Smooth muscle cell (in vitro differentiated cells): ENCODE measurements at regions not wholly inside any gene's neighbourhood (a gene's known extent, or its start where the extent isn't known, plus 50 kb on each side); places are given as distances from the start of the nearest gene placed in this dataset.

ENCODE experiments used
- DNase-seq: peaks from one replicate; lab custom pipeline; 2025; ENCODE audit not compliant: unreplicated experiment; lab: John Stamatoyannopoulos, UW
- H2AFZ ChIP-seq: fragments of 200-600 bp; sonication (generic); 2 replicates; pipeline ENCODE4 v1.6.0; 2016; ENCODE audit warnings: antibody characterized with exemption, low read depth, mild to moderate bottlenecking
- H3F3A ChIP-seq: fragments of 200-600 bp; sonication (generic); 2 replicates; pipeline ENCODE4 v1.6.0; 2017; ENCODE audit warnings: antibody characterized with exemption, low read depth
- H3K27ac ChIP-seq: fragments of 200-600 bp; sonication (generic); 2 replicates; pipeline ENCODE4 v1.5.1; 2016; ENCODE audit warnings: low read depth, mild to moderate bottlenecking
- H3K27me3 ChIP-seq: fragments of 200-600 bp; sonication (generic); 2 replicates; pipeline ENCODE4 v1.6.1; 2016; ENCODE audit warnings: low read depth, mild to moderate bottlenecking
- H3K36me3 ChIP-seq: fragments of 200-600 bp; sonication (generic); 2 replicates; pipeline ENCODE4 v1.5.1; 2016; ENCODE audit warnings: low read depth
- H3K4me1 ChIP-seq: fragments of 200-600 bp; sonication (generic); 2 replicates; pipeline ENCODE4 v1.5.1; 2016; ENCODE audit warnings: low read depth
- H3K4me2 ChIP-seq: fragments of 200-600 bp; sonication (generic); 2 replicates; pipeline ENCODE4 v1.6.0; 2016; ENCODE audit warnings: mild to moderate bottlenecking
- H3K4me3 ChIP-seq: fragments of 200-600 bp; sonication (generic); 2 replicates; pipeline ENCODE4 v1.5.1; 2016; ENCODE audit warnings: mild to moderate bottlenecking
- H3K79me2 ChIP-seq: fragments of 200-600 bp; sonication (generic); 2 replicates; pipeline ENCODE4 v1.6.0; 2016; ENCODE audit warnings: low read depth, mild to moderate bottlenecking
- H3K9ac ChIP-seq: fragments of 200-600 bp; sonication (generic); 2 replicates; pipeline ENCODE4 v1.6.0; 2016; ENCODE audit warnings: low read depth
- H3K9me3 ChIP-seq: fragments of 200-600 bp; sonication (generic); replicated peaks from 2 replicates; pipeline ENCODE4 v1.5.1; 2016; ENCODE audit warnings: low read depth
- H4K20me1 ChIP-seq: fragments of 200-600 bp; sonication (generic); 2 replicates; pipeline ENCODE4 v1.6.0; 2016; ENCODE audit warnings: low read depth
- WGBS: methylation state at CpG from one replicate; pipeline ENCODE4 v1.1.7; 2016; ENCODE audit warnings: low lambda C conversion rate; 5-methylcytosine and 5-hydroxymethylcytosine counted together
- TF ChIP-seq, protein P1 (sequence below): fragments of 200-600 bp; sonication (generic); IDR thresholded peaks from 2 replicates; pipeline ENCODE4 v1.5.1; 2017; ENCODE audit warnings: borderline replicate concordance, mild to moderate bottlenecking, antibody characterized with exemption; ENCODE audit not compliant: insufficient read depth, poor library complexity, severe bottlenecking

DNA sequence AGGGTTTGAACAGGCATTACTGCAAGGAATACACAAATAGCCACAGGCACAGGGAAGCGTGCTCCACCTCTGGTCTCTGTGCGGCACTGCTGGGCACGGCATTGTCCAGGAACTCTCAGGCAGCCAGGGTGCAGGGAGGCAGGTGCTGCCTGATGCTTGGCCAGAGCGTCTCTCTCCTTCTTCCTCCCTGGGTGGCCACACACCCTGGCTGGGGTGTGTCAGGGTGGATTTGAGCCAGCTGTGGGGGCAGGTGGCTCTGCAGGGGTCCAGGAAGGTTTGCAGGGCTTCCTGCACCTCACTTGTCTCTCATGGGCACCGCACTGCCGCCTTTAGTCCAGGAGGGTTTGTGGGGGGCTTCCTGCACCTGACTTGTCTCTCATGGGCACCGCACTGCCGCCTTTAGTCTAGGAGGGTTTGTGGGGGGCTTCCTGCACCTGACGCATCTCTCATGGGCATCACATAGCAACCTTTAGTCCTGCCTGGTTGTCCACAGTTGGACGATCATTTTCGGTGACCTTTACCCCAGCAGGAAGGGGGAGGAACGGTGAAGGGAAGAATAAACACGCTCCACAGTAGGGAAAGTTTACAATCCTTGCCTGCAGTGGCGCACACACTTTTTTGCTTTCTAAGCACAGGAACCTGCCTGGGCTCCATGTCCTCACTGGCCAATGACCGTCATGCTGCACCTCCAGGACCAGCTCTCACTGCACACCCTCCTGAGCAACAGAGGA lies 332.9 kb downstream of the EIPR1 start:
- Histone ChIP-seq H3K9me3 (no peaks in the 10 kb centered on the region), H3K4me3 (no peak overlapping the region), H3F3A (no peaks in the 10 kb centered on the region), H3K79me2 (no peaks in the 10 kb centered on the region), H3K36me3 (no peaks in the 10 kb centered on the region), H4K20me1 (no peaks in the 10 kb centered on the region), H3K27me3 (no peaks in the 10 kb centered on the region), H3K27ac (no peak overlapping the region), H3K4me2 (no peak overlapping the region), H2AFZ (no peak overlapping the region), H3K9ac (no peak overlapping the region), H3K4me1 (no peaks in the 10 kb centered on the region)
- TF ChIP-seq, protein P1, sequence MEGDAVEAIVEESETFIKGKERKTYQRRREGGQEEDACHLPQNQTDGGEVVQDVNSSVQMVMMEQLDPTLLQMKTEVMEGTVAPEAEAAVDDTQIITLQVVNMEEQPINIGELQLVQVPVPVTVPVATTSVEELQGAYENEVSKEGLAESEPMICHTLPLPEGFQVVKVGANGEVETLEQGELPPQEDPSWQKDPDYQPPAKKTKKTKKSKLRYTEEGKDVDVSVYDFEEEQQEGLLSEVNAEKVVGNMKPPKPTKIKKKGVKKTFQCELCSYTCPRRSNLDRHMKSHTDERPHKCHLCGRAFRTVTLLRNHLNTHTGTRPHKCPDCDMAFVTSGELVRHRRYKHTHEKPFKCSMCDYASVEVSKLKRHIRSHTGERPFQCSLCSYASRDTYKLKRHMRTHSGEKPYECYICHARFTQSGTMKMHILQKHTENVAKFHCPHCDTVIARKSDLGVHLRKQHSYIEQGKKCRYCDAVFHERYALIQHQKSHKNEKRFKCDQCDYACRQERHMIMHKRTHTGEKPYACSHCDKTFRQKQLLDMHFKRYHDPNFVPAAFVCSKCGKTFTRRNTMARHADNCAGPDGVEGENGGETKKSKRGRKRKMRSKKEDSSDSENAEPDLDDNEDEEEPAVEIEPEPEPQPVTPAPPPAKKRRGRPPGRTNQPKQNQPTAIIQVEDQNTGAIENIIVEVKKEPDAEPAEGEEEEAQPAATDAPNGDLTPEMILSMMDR: no peak
- DNase-seq: no peak
- WGBS: 97% methylated on average over 15 of the region's 15 CpGs

GRCh38 chr2:3043726-3044125 lies 333.9 kb downstream of the EIPR1 start:
- TF ChIP-seq, protein P1: no peak
- H3K9ac ChIP-seq: no peak overlapping the region
- WGBS: 92% methylated on average over 8 of the region's 8 CpGs
- no peaks in the 10 kb centered on the region for H4K20me1 ChIP-seq
- no peaks in the 10 kb centered on the region for H3K79me2 ChIP-seq
- H2AFZ ChIP-seq: no peak overlapping the region
- H3F3A ChIP-seq: no peaks in the 10 kb centered on the region
- H3K27ac ChIP-seq: no peak overlapping the region
- H3K36me3 ChIP-seq: no peaks in the 10 kb centered on the region
- H3K4me3 ChIP-seq: no peak overlapping the region
- no peaks in the 10 kb centered on the region for H3K27me3 ChIP-seq
- no peaks in the 10 kb centered on the region for H3K9me3 ChIP-seq
- H3K4me1 ChIP-seq: no peaks in the 10 kb centered on the region
- DNase-seq: no peak
- no peak overlapping the region for H3K4me2 ChIP-seq

- no peaks in the 10 kb centered on the region for H3K4me1 ChIP-seq
- H3K4me3 ChIP-seq: no peak overlapping the region
- H3K36me3 ChIP-seq: no peaks in the 10 kb centered on the region
- DNase-seq: no peak
- TF ChIP-seq, protein P1: no peak
- H4K20me1 ChIP-seq: no peaks in the 10 kb centered on the region
- no peak overlapping the region for H3K4me2 ChIP-seq
- H3K9me3 ChIP-seq: no peaks in the 10 kb centered on the region
- H3K9ac ChIP-seq: no peak overlapping the region
- no peak overlapping the region for H2AFZ ChIP-seq
- H3K27ac ChIP-seq: no peak overlapping the region
- no peaks in the 10 kb centered on the region for H3K27me3 ChIP-seq
- WGBS: 80% methylated on average over 19 of the region's 20 CpGs
- no peaks in the 10 kb centered on the region for H3K79me2 ChIP-seq
- no peaks in the 10 kb centered on the region for H3F3A ChIP-seq
These were observed 334.7 kb downstream of the EIPR1 start for GRCh38 chr2:3042601-3043585.
